Vagina (tissue), 2 donors: ENCODE measurements at regions not wholly inside any gene's neighbourhood (a gene's known extent, or its start where the extent isn't known, plus 50 kb on each side); places are given as distances from the start of the nearest gene placed in this dataset.

ENCODE experiments used
- CTCF ChIP-seq, 3 experiments: fragments of 450-650 bp in 2 of 3; fragments of 200-600 bp in 1 of 3; sonication (generic) in 1 of 3; IDR thresholded peaks; one replicate each; pipeline ENCODE4 v1.5.1; 2017 to 2019; ENCODE audit warnings: antibody characterized with exemption in 3 of 3, mild to moderate bottlenecking in 2 of 3, moderate library complexity in 2 of 3
- POLR2AphosphoS5 ChIP-seq, 2 donors: sonication (generic); formaldehyde crosslinking; IDR thresholded peaks; one replicate each; pipeline ENCODE4 v1.9.0; 2017; ENCODE audit warnings: antibody characterized with exemption in 2 of 2, mild to moderate bottlenecking in 2 of 2, low read depth in 1 of 2; ENCODE audit not compliant: insufficient read depth in 1 of 2

DNA sequence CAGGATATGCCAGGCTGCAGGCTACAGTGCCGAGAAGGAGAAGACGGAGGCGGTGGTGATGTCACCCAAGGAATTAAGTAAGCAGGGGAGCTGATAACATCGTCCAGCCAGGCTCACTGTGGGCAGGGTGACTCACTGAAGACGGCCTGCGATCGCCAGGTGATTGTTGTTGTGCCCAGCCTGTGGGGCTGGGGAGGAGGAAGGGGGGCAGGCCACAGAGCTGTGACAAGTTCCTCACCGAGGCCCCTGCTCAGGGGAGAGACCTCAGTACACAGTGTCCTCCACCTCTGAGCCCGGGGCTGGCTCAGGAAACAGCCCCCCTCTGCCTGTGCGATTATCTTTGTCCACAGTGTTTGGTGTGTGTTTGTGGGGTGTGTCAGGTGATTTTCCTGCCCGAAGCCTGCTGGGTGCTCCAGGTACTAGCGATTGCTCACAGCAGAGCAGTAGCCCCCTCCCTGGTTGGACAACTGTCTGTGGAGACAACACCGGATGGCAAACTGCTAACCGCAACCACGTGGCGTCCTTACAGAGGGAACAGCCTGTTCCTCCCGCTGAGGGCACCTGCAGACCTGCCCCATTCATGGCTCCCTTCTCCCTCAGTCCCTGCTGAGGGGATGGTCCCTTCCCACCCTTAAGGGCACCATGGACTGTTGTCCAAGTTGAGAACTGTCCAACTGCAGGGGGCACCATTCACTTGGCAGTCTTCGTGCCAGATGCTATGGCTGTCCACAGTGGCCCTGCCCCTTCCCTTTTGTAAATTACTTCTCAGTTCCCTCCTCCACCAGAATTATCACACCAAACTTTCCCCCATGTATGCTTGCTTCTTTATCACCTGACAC is 95.1 kb downstream of the ZFP36L2 start:
- TF ChIP-seq CTCF (IDR thresholded peaks at IDR 0.05) (peak; percentile 20 to 41 (median 29)), POLR2AphosphoS5 (IDR thresholded peaks at IDR 0.05; ENCODE audit: insufficient read depth in 1 of 2, low read depth in 1 of 2) (peak; percentile 78 to 90)
